ENCODE measurements at regions not wholly inside any gene's neighbourhood (a gene's known extent, or its start where the extent isn't known, plus 50 kb on each side); places are given as distances from the start of the nearest gene placed in this dataset.
A peak's percentile ranks its signal among the peaks of the same experiment; 100 is the strongest.

GRCh38 chr16:17654142-17654541, 183.4 kb upstream of the XYLT1 start:
- DNase-seq (ENCODE audit: extremely low read depth in 1 of 11, low read depth in 9 of 11, low spot score in 4 of 11) = no peak

GRCh38 chr16:17647879-17648872, 177.4 kb upstream of the XYLT1 start:
- DNase-seq (ENCODE audit: extremely low read depth in 1 of 11, low read depth in 9 of 11, low spot score in 4 of 11) = no peak

- DNase-seq (ENCODE audit: extremely low read depth in 1 of 11, low read depth in 9 of 11, low spot score in 4 of 11) = no peak
These were observed 173.2 kb upstream of the XYLT1 start for GRCh38 chr16:17643935-17644334.

- no peak for DNase-seq (ENCODE audit: extremely low read depth in 1 of 11, low read depth in 9 of 11, low spot score in 4 of 11)
These were observed 171.2 kb upstream of the XYLT1 start for GRCh38 chr16:17641990-17642389.

- no peak for DNase-seq (ENCODE audit: extremely low read depth in 1 of 11, low read depth in 9 of 11, low spot score in 4 of 11)
These were observed 167.4 kb upstream of the XYLT1 start for GRCh38 chr16:17638134-17638533.

GRCh38 chr16:17635183-17635582, 164.4 kb upstream of the XYLT1 start:
- no peak for DNase-seq (ENCODE audit: extremely low read depth in 1 of 11, low read depth in 9 of 11, low spot score in 4 of 11)

- DNase-seq (ENCODE audit: extremely low read depth in 1 of 11, low read depth in 9 of 11, low spot score in 4 of 11) = peak in 2 of 11 donors; percentile 7 to 14
These were observed 162.6 kb upstream of the XYLT1 start for GRCh38 chr16:17633181-17633951.

- DNase-seq (ENCODE audit: extremely low read depth in 1 of 11, low read depth in 9 of 11, low spot score in 4 of 11) = no peak
These were observed 161.9 kb upstream of the XYLT1 start for GRCh38 chr16:17632667-17633066.

- no peak for DNase-seq (ENCODE audit: extremely low read depth in 1 of 11, low read depth in 9 of 11, low spot score in 4 of 11)
These were observed 159.2 kb upstream of the XYLT1 start for GRCh38 chr16:17629936-17630335.

- DNase-seq (ENCODE audit: extremely low read depth in 1 of 11, low read depth in 9 of 11, low spot score in 4 of 11) = no peak
These were observed 158.2 kb upstream of the XYLT1 start for GRCh38 chr16:17628983-17629382.

- DNase-seq (ENCODE audit: extremely low read depth in 1 of 11, low read depth in 9 of 11, low spot score in 4 of 11) = no peak
These were observed 151.6 kb upstream of the XYLT1 start for GRCh38 chr16:17622366-17622765.

- DNase-seq (ENCODE audit: extremely low read depth in 1 of 11, low read depth in 9 of 11, low spot score in 4 of 11) = no peak
These were observed 148.5 kb upstream of the XYLT1 start for GRCh38 chr16:17619261-17619660.

GRCh38 chr16:17617021-17617552, 146.3 kb upstream of the XYLT1 start:
- no peak for DNase-seq (ENCODE audit: extremely low read depth in 1 of 11, low read depth in 9 of 11, low spot score in 4 of 11)

- no peak for DNase-seq (ENCODE audit: extremely low read depth in 1 of 11, low read depth in 9 of 11, low spot score in 4 of 11)
These were observed 141.6 kb upstream of the XYLT1 start for GRCh38 chr16:17612336-17612735.

GRCh38 chr16:17607609-17608008, 136.8 kb upstream of the XYLT1 start:
- DNase-seq (ENCODE audit: extremely low read depth in 1 of 11, low read depth in 9 of 11, low spot score in 4 of 11) = no peak

GRCh38 chr16:17607075-17607509, 136.3 kb upstream of the XYLT1 start:
- no peak for DNase-seq (ENCODE audit: extremely low read depth in 1 of 11, low read depth in 9 of 11, low spot score in 4 of 11)

GRCh38 chr16:17606460-17606859, 135.7 kb upstream of the XYLT1 start:
- DNase-seq (ENCODE audit: extremely low read depth in 1 of 11, low read depth in 9 of 11, low spot score in 4 of 11) = no peak

GRCh38 chr16:17605784-17606183, 135.0 kb upstream of the XYLT1 start:
- DNase-seq (ENCODE audit: extremely low read depth in 1 of 11, low read depth in 9 of 11, low spot score in 4 of 11) = no peak

- DNase-seq (ENCODE audit: extremely low read depth in 1 of 11, low read depth in 9 of 11, low spot score in 4 of 11) = no peak
These were observed 132.9 kb upstream of the XYLT1 start for GRCh38 chr16:17603626-17604025.

GRCh38 chr16:17602678-17603077, 131.9 kb upstream of the XYLT1 start:
- no peak for DNase-seq (ENCODE audit: extremely low read depth in 1 of 11, low read depth in 9 of 11, low spot score in 4 of 11)
